D721Med (cell line): ENCODE measurements at regions not wholly inside any gene's neighbourhood (a gene's known extent, or its start where the extent isn't known, plus 50 kb on each side); places are given as distances from the start of the nearest gene placed in this dataset.

Experiments
- DNase-seq: peaks from one replicate; pipeline ENCODE4 v3.0.0; 2011; ENCODE audit warnings: low spot score; ENCODE audit not compliant: insufficient read length
- FAIRE-seq: peaks from 2 replicates; lab custom pipeline; 2011; peaks lifted over from hg19 to GRCh38; lab: Jason Lieb, UNC
- CTCF ChIP-seq: IDR thresholded peaks from 2 replicates; pipeline ENCODE4 v1.5.1; 2012; ENCODE audit warnings: mild to moderate bottlenecking, control low read depth; ENCODE audit not compliant: insufficient read depth; ENCODE audit errors: missing control alignments

DNA sequence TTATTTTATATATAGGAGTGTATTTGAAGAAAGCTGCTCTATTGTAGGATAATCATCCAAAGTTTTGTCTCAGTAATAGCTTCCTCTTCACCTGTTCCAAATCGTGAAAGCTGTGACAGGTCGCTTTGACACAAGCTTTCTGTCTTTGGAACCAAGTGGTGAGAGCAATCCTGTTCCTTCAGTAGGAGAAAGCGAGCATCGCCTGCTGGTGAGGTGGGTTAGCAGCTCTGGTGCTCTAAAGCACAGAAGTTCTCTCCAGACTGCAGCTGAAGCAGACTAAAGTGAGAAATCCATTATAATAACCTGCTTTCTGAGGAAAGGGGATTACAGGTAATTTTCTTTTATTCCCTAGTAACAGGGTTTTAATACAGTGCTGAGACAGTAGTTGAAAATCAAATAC is 803.8 kb downstream of the ADGRL2 start:
- no peak for FAIRE-seq
- DNase-seq: no peak
- TF ChIP-seq CTCF: no peak

DNA sequence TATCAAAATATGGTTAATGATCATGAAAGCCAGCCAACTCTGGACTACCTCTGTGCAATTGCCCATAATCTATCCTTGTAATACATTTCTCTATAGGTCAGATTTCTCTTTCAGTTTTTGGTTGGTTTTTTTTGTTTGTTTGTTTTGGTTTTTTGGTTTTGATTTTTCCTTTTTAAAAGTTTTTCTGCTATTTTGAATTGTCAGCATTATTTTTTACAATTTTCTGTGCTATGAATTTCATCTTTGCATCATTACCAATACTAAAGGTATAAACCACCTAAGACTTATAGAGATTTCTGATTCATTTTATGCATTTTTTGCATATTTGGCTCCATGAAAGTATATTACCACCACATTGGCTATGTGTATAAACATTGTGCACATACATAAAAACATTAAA is 799.6 kb downstream of the ADGRL2 start:
- DNase-seq (no peak), FAIRE-seq (no peak)
- no peak for TF ChIP-seq CTCF

- no peak for TF ChIP-seq CTCF
- DNase-seq (no peak), FAIRE-seq (no peak)
Observed at GRCh38 chr1:82598812-82599211, 798.1 kb downstream of the ADGRL2 start.

GRCh38 chr1:82598337-82598736 is 797.6 kb downstream of the ADGRL2 start:
- no peak for DNase-seq
- FAIRE-seq: no peak
- TF ChIP-seq CTCF: no peak

DNA sequence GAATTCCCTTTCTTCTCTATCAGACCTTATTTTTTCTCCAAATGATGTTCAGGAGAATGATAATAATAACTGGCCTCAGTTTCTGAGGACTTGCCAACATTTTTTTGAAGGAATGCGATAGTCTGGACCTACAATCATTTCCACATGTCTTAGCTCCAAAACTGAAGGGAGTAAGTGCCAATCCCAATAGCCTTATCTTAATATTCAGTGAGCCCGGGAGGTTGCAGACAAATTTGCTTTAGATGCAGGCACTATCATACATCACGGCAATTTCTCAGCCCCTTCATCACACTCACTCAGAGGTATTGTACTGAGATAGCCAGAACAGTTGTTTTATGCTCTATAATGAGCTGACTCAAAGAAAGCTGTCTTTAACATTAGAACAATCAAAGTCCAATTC is 796.9 kb downstream of the ADGRL2 start:
- FAIRE-seq: no peak
- TF ChIP-seq CTCF: no peak
- DNase-seq: no peak

DNA sequence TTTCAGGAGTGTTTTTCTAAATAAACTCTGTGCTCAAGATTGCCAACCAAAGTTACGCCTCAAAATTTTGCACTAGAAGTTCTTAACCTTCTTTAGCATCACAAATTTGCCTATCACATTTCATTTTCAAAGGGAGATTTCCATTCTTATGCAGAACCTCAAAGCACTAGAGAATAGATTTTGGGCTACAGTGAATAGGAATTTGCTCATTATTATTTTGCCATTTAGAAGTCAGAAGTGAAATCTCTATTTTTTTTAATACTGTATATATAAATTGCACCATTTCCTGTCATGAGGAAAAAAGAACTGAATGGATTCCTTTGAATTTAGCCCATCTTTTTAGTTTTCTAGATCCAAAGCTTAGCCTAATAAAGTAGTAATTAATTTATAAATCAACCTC is 796.4 kb downstream of the ADGRL2 start:
- DNase-seq (no peak), FAIRE-seq (no peak)
- no peak for TF ChIP-seq CTCF

DNA sequence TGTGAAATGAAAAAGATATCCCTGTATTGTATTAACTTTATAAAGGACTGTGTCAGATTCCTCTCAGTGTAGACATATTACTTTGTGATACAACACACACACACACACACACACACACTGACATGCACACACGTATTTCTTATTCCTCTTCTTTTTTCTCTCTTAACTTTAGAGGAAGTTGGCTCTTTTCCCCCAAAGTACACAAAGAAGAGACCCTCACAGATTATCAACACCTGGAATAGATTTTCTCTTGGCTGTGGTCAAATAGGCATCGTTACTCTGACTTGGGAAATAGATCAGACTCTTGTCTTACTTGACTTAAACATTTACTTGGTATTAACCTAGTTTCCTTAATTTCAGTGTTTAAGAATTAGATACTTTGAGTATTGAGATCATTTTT is 792.8 kb downstream of the ADGRL2 start:
- FAIRE-seq (no peak), DNase-seq (no peak)
- TF ChIP-seq CTCF: no peak
